SK-N-SH (cell line): ENCODE measurements at regions not wholly inside any gene's neighbourhood (a gene's known extent, or its start where the extent isn't known, plus 50 kb on each side); places are given as distances from the start of the nearest gene placed in this dataset.

Source experiments
- CTCF ChIA-PET: fragments of 300-600, 350-600 bp; formaldehyde crosslinking; extraction: SDS; loops from one replicate; lab custom pipeline; 2021; lab: Yijun Ruan, JAX
- POLR2A ChIA-PET: fragments of 350-600 bp; sonication (Branson Sonifier 250); formaldehyde crosslinking; extraction: SDS; loops from one replicate; lab custom pipeline; 2020; ENCODE audit warnings: antibody characterized with exemption, inconsistent platforms; lab: Yijun Ruan, JAX
- DNase-seq: peaks from one replicate; pipeline ENCODE4 v3.0.0; 2012
- H2AFZ ChIP-seq: fragments of 200-600 bp; sonication (generic); 2 replicates; pipeline ENCODE4 v1.8.1; 2016; ENCODE audit warnings: antibody characterized with exemption, mild to moderate bottlenecking, low read depth
- H3F3A ChIP-seq: fragments of 200-600 bp; sonication (generic); replicated peaks from 2 replicates; pipeline ENCODE3; 2016; ENCODE audit warnings: antibody characterized with exemption, mild to moderate bottlenecking; ENCODE audit not compliant: insufficient read depth
- H3K27ac ChIP-seq, 2 experiments: fragments of 200-500 bp in 1 of 2; fragments of 200-600 bp in 1 of 2; sonication (Bioruptor generic) in 1 of 2; sonication (generic), shearing (Covaris generic) in 1 of 2; 2 replicates each; pipeline versions ENCODE4 v1.5.1 to v1.6.1; 2014 to 2016; ENCODE audit warnings: low read depth in 2 of 2, inconsistent platforms in 1 of 2, low read length in 1 of 2, mild to moderate bottlenecking in 1 of 2, mixed read lengths in 1 of 2
- H3K27me3 ChIP-seq: fragments of 200-600 bp; sonication (generic), shearing (Covaris generic); 2 replicates; pipeline ENCODE4 v1.6.1; 2016; ENCODE audit warnings: mixed run types; ENCODE audit not compliant: insufficient read depth
- H3K36me3 ChIP-seq, 2 experiments: fragments of 200-500 bp in 1 of 2; fragments of 200-600 bp in 1 of 2; sonication (Bioruptor generic) in 1 of 2; sonication (generic) in 1 of 2; replicated peaks in 1 of 2; 2 replicates each; pipeline versions ENCODE3 to v1.5.1; 2014 to 2016; ENCODE audit warnings: low read length in 1 of 2, mild to moderate bottlenecking in 1 of 2; ENCODE audit not compliant: insufficient read depth in 2 of 2, control insufficient read depth in 1 of 2
- H3K4me1 ChIP-seq, 2 experiments: fragments of 200-500 bp in 1 of 2; fragments of 200-600 bp in 1 of 2; sonication (Bioruptor generic) in 1 of 2; sonication (generic), shearing (Covaris generic) in 1 of 2; 2 replicates each; pipeline versions ENCODE4 v1.5.1 to v1.6.1; 2014 to 2016; ENCODE audit warnings: low read depth in 1 of 2, low read length in 1 of 2, mixed run types in 1 of 2; ENCODE audit not compliant: insufficient read depth in 2 of 2, control insufficient read depth in 1 of 2
- H3K4me2 ChIP-seq: fragments of 200-600 bp; sonication (generic), shearing (Covaris generic); 2 replicates; pipeline ENCODE4 v1.6.1; 2017; ENCODE audit warnings: mixed run types
- H3K4me3 ChIP-seq, 2 experiments: fragments of 200-500 bp in 1 of 2; fragments of 200-600 bp in 1 of 2; sonication (Bioruptor generic) in 1 of 2; sonication (generic), shearing (Covaris generic) in 1 of 2; 2 replicates each; pipeline versions ENCODE4 v1.5.1 to v1.8.1; 2014 to 2016; ENCODE audit warnings: low read depth in 2 of 2, inconsistent platforms in 1 of 2, low read length in 1 of 2, mild to moderate bottlenecking in 1 of 2, mixed read lengths in 1 of 2, moderate library complexity in 1 of 2
- H3K79me2 ChIP-seq: fragments of 200-600 bp; sonication (generic); 2 replicates; pipeline ENCODE4 v1.8.1; 2017; ENCODE audit warnings: mild to moderate bottlenecking; ENCODE audit not compliant: insufficient read depth
- H3K9ac ChIP-seq: fragments of 200-600 bp; sonication (generic); 2 replicates; pipeline ENCODE4 v1.6.1; 2017; ENCODE audit warnings: mixed run types
- H3K9me2 ChIP-seq: fragments of 200-600 bp; sonication (generic); 2 replicates; pipeline ENCODE4 v1.6.1; 2017; ENCODE audit warnings: mixed run types
- H3K9me3 ChIP-seq: fragments of 200-600 bp; sonication (generic); 2 replicates; pipeline ENCODE4 v1.6.1; 2017; ENCODE audit warnings: mixed run types, mild to moderate bottlenecking, moderate library complexity
- H4K20me1 ChIP-seq: fragments of 200-600 bp; sonication (generic); 2 replicates; pipeline ENCODE4 v1.6.1; 2017; ENCODE audit warnings: mild to moderate bottlenecking, mixed run types; ENCODE audit not compliant: insufficient read depth
- FOSL2 ChIP-seq: IDR thresholded peaks from 2 replicates; pipeline ENCODE4 v1.4.0; 2012; ENCODE audit warnings: low read depth, mild to moderate bottlenecking, moderate library complexity, borderline replicate concordance
- JUND ChIP-seq: IDR thresholded peaks from 2 replicates; pipeline ENCODE4 v1.4.0; 2012
- POLR2AphosphoS5 ChIP-seq: IDR thresholded peaks from 2 replicates; pipeline ENCODE4 v1.6.1; 2012; ENCODE audit warnings: low read depth, low read length
- REST ChIP-seq: IDR thresholded peaks from 2 replicates; pipeline ENCODE4 v1.6.1; 2012; ENCODE audit warnings: mild to moderate bottlenecking, low read depth, low read length, moderate library complexity
- SMC3 ChIP-seq: IDR thresholded peaks from 2 replicates; pipeline ENCODE4 v1.6.1; 2012; ENCODE audit warnings: low read depth, low read length, improper control_type of control experiment
- USF2 ChIP-seq: fragments of 150-350 bp; IDR thresholded peaks from 2 replicates; pipeline ENCODE4 v1.6.1; 2017; ENCODE audit warnings: antibody characterized with exemption, low read length, low read depth, borderline replicate concordance
- WGBS: methylation state at CpG from one replicate; pipeline ENCODE4 v1.1.6; 2017; ENCODE audit warnings: low lambda C conversion rate; 5-methylcytosine and 5-hydroxymethylcytosine counted together

GRCh38 chr1:56438901-56439551 is 140.3 kb downstream of the PLPP3 start:
- Histone ChIP-seq H3K4me3 (no peak overlapping the region), H3F3A (no peaks in the 10 kb centered on the region), H3K9ac (no peak overlapping the region), H3K9me2 (no peaks in the 10 kb centered on the region), H2AFZ (no peak overlapping the region), H3K79me2 (no peaks in the 10 kb centered on the region), H3K27ac (peak overlapping the region in 1 of 2 experiments; percentile 82; a peak in 2 of 4 replicates), H3K9me3 (no peaks in the 10 kb centered on the region), H3K4me2 (no peak overlapping the region), H3K36me3 (no peaks in the 10 kb centered on the region), H4K20me1 (no peaks in the 10 kb centered on the region), H3K27me3 (no peaks in the 10 kb centered on the region), H3K4me1 (peaks cover 0 to 43% of the 10 kb centered on the region in 2 experiments; a peak in 2 of 4 replicates)
- CTCF ChIA-PET, result no interaction called here
- POLR2A ChIA-PET, result no interaction called here
- no peak for DNase-seq
- WGBS, result 91% methylated on average over 2 of the region's 4 CpGs
- TF ChIP-seq SMC3, result no peak

- Histone ChIP-seq H3K9me3 (no peaks in the 10 kb centered on the region), H3K4me1 (peaks cover 0 to 43% of the 10 kb centered on the region in 2 experiments; a peak in 2 of 4 replicates), H2AFZ (no peak overlapping the region), H3K9me2 (no peaks in the 10 kb centered on the region), H3K79me2 (no peaks in the 10 kb centered on the region), H3K27me3 (no peaks in the 10 kb centered on the region), H3K4me3 (no peak overlapping the region), H4K20me1 (no peaks in the 10 kb centered on the region), H3K4me2 (no peak overlapping the region), H3F3A (no peaks in the 10 kb centered on the region), H3K36me3 (no peaks in the 10 kb centered on the region), H3K9ac (no peak overlapping the region), H3K27ac (no peak overlapping the region)
- ChIA-PET POLR2A (no interaction called here), CTCF (no interaction called here)
- TF ChIP-seq FOSL2 (peak; percentile 40; the same call in 1 of the 2 replicates), REST (no peak), JUND (0 out of 2 replicates have a peak, but pooled peaks have one; percentile 15)
- 21% methylated on average over 1 of the region's 1 CpG for WGBS
- DNase-seq, result no peak
Measured at GRCh38 chr1:56437959-56438358, 141.4 kb downstream of the PLPP3 start.

GRCh38 chr1:56436912-56437417 is 142.4 kb downstream of the PLPP3 start:
- H3K27ac ChIP-seq, result peak overlapping the region in 1 of 2 experiments; percentile 40; a peak in 1 of 4 replicates
- no peaks in the 10 kb centered on the region for H3K79me2 ChIP-seq
- no peak overlapping the region for H3K4me3 ChIP-seq
- no peaks in the 10 kb centered on the region for H3K9me3 ChIP-seq
- H2AFZ ChIP-seq, result no peak overlapping the region
- H3F3A ChIP-seq, result no peaks in the 10 kb centered on the region
- 96% methylated on average over 5 of the region's 8 CpGs for WGBS
- peaks cover 0 to 40% of the 10 kb centered on the region in 2 experiments; a peak in 2 of 4 replicates for H3K4me1 ChIP-seq
- no peak for DNase-seq
- no peaks in the 10 kb centered on the region for H3K9me2 ChIP-seq
- ChIA-PET CTCF (interaction anchor here (1.1 kb wide), 1 partner anchor 19 kb away, joined by 3 read pairs; no protein-coding TSS in a partner anchor), POLR2A (no interaction called here)
- no peak overlapping the region for H3K9ac ChIP-seq
- H4K20me1 ChIP-seq, result no peaks in the 10 kb centered on the region
- H3K4me2 ChIP-seq, result no peak overlapping the region
- no peaks in the 10 kb centered on the region for H3K36me3 ChIP-seq
- no peaks in the 10 kb centered on the region for H3K27me3 ChIP-seq
- TF ChIP-seq POLR2AphosphoS5, result no peak
- TF ChIP-seq USF2, result no peak
